ENCODE measurements at regions not wholly inside any gene's neighbourhood (a gene's known extent, or its start where the extent isn't known, plus 50 kb on each side); places are given as distances from the start of the nearest gene placed in this dataset.
"Not testable (repeated sequence)": the region's sequence is repeated elsewhere in the genome, so short reads cannot be mapped to it uniquely, and the experiment has no call there.

- intact Hi-C loops (cut with DNase I), result no loop called here
- no peak for ATAC-seq
- no peaks in the 10 kb centered on the region for H3K9me3 ChIP-seq
- no peak overlapping the region for H3K27ac ChIP-seq
- DNase-seq, result no peak
- H3K4me3 ChIP-seq, result no peak overlapping the region
- no peaks in the 10 kb centered on the region for H3K4me1 ChIP-seq
- TF ChIP-seq CTCF (IDR thresholded peaks at IDR 0.05), result no peak
- H3K36me3 ChIP-seq, result no peaks in the 10 kb centered on the region
- no peaks in the 10 kb centered on the region for H3K27me3 ChIP-seq (ENCODE audit: low read depth)
These were observed 309.6 kb downstream of the SOCS6 start for GRCh38 chr18:70598406-70598805.

- H3K4me3 ChIP-seq, result no peak overlapping the region
- intact Hi-C loops (cut with DNase I), result no loop called here
These were observed 294.1 kb downstream of the SOCS6 start for GRCh38 chr18:70582981-70583380.

GRCh38 chr18:70578480-70578879 lies 289.6 kb downstream of the SOCS6 start:
- no peak for ATAC-seq
- peaks cover 3% of the 10 kb centered on the region for H3K9me3 ChIP-seq
- no peak overlapping the region for H3K27ac ChIP-seq
- no peaks in the 10 kb centered on the region for H3K4me1 ChIP-seq
- no peak for TF ChIP-seq CTCF (IDR thresholded peaks at IDR 0.05)
- H3K36me3 ChIP-seq, result no peaks in the 10 kb centered on the region
- no peak overlapping the region for H3K4me3 ChIP-seq
- intact Hi-C loops (cut with DNase I), result no loop called here
- no peak for DNase-seq
- H3K27me3 ChIP-seq (ENCODE audit: low read depth), result no peaks in the 10 kb centered on the region

More at GRCh38 chr18:70582981-70583380, 294.1 kb downstream of the SOCS6 start:
- no peak for ATAC-seq
- Histone ChIP-seq H3K36me3 (no peaks in the 10 kb centered on the region), H3K27ac (no peak overlapping the region), H3K4me1 (no peaks in the 10 kb centered on the region), H3K9me3 (no peaks in the 10 kb centered on the region), H3K27me3 (ENCODE audit: low read depth) (no peaks in the 10 kb centered on the region)
- no peak for TF ChIP-seq CTCF (IDR thresholded peaks at IDR 0.05)
- no peak for DNase-seq

GRCh38 chr18:70577023-70577420 lies 288.2 kb downstream of the SOCS6 start:
- no peak overlapping the region for H3K27ac ChIP-seq
- H3K9me3 ChIP-seq, result peaks cover 3% of the 10 kb centered on the region
- no peak for DNase-seq
- no peak for TF ChIP-seq CTCF (IDR thresholded peaks at IDR 0.05)
- intact Hi-C loops (cut with DNase I), result no loop called here
- no peaks in the 10 kb centered on the region for H3K36me3 ChIP-seq
- no peaks in the 10 kb centered on the region for H3K27me3 ChIP-seq (ENCODE audit: low read depth)
- H3K4me1 ChIP-seq, result no peaks in the 10 kb centered on the region
- H3K4me3 ChIP-seq, result no peak overlapping the region
- ATAC-seq, result no peak

GRCh38 chr18:70576276-70577022 lies 287.6 kb downstream of the SOCS6 start:
- Histone ChIP-seq H3K4me1 (no peaks in the 10 kb centered on the region), H3K27ac (no peak overlapping the region), H3K9me3 (peaks cover 3% of the 10 kb centered on the region), H3K36me3 (no peaks in the 10 kb centered on the region), H3K27me3 (ENCODE audit: low read depth) (no peaks in the 10 kb centered on the region), H3K4me3 (no peak overlapping the region)
- ATAC-seq (no peak), DNase-seq (no peak)
- intact Hi-C loops (cut with DNase I), result no loop called here
- TF ChIP-seq CTCF (IDR thresholded peaks at IDR 0.05), result no peak

- ATAC-seq; intact Hi-C loops (cut with DNase I); DNase-seq; H3K4me1 ChIP-seq; H3K9me3 ChIP-seq; H3K4me3 ChIP-seq; H3K27ac ChIP-seq; H3K27me3 ChIP-seq (ENCODE audit: low read depth); H3K36me3 ChIP-seq: not testable (repeated sequence)
These were observed 286.1 kb downstream of the SOCS6 start for GRCh38 chr18:70574951-70575350.

GRCh38 chr18:70569647-70570046 lies 280.8 kb downstream of the SOCS6 start:
- DNase-seq; H3K27me3 ChIP-seq (ENCODE audit: low read depth); H3K27ac ChIP-seq; intact Hi-C loops (cut with DNase I); H3K4me1 ChIP-seq; H3K9me3 ChIP-seq; H3K36me3 ChIP-seq; ATAC-seq; H3K4me3 ChIP-seq: not testable (repeated sequence)

Measured in lower lobe of right lung (tissue), 2 donors.